AG04450 (cell line): ENCODE measurements at regions not wholly inside any gene's neighbourhood (a gene's known extent, or its start where the extent isn't known, plus 50 kb on each side); places are given as distances from the start of the nearest gene placed in this dataset.

Experiments used
- CTCF ChIA-PET: fragments of 300-600, 350-600 bp; formaldehyde crosslinking; extraction: SDS; loops from one replicate; lab custom pipeline; 2022; ENCODE audit warnings: antibody characterized with exemption, inconsistent platforms; lab: Charles Lee
- POLR2A ChIA-PET: fragments of 350-600 bp; formaldehyde crosslinking; extraction: SDS; loops from one replicate; lab custom pipeline; 2021; ENCODE audit warnings: antibody characterized with exemption, inconsistent platforms; lab: Yijun Ruan, JAX
- DNase-seq: peaks from one replicate; pipeline ENCODE4 v3.0.0-alpha.2; 2011; ENCODE audit warnings: low read depth, low spot score
- H3K27ac ChIP-seq: one replicate; pipeline ENCODE4 v1.5.1; 2012; ENCODE audit warnings: low read depth, low read length, control low read depth
- H3K27me3 ChIP-seq: one replicate; pipeline ENCODE4 v1.6.0; 2012; ENCODE audit warnings: low read length; ENCODE audit not compliant: control insufficient read depth, insufficient read depth
- H3K4me3 ChIP-seq: 2 replicates; pipeline ENCODE4 v1.5.1; 2011; ENCODE audit warnings: mild to moderate bottlenecking, low read depth, low read length, control low read depth
- H3K9me3 ChIP-seq: 2 replicates; pipeline ENCODE4 v1.5.1; 2012; ENCODE audit warnings: low read length; ENCODE audit not compliant: control insufficient read depth, insufficient read depth
- TF ChIP-seq, protein P1 (sequence below): IDR thresholded peaks from 2 replicates; pipeline ENCODE4 v1.5.1; 2011; ENCODE audit warnings: low read depth, low read length, control low read depth, inconsistent platforms

DNA sequence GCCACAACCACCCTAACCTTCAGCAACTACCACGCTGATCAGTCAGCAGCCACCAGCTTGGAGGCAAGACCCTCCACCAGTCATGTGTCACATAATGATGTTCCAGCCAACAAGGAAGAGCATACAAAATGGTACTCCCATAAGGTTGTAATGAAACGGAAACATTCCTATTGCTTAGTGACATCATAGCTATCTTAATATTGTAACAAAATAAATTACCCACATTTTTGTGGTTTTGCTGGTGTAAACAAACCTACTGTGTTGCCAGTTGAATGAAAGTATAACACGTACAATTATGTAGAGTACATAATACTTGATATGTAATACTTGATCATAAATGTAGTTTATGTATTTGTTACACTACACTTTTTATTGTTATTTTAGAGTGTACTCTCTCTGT lies 1363.2 kb upstream of the ADGRL4 start:
- no peak for DNase-seq

DNA sequence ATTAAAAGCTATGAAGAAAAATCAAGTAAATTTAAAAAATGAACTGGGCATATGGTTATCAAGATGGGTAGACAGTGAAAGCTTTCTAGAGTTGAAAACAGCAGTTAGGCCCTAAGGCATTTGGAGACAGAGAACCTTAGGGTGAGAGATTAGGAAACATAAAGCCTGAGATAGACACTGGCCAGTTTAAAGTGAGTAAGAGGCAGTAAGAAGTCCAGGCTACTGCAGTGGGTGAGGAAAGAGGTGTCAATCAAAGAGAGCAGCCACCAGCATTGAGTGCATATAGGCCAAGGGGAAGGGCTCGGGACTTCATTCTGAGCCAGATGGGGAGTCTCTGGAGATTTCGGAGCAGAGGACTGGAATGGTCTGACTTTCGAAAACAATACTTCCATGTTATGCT lies 1360.5 kb upstream of the ADGRL4 start:
- Histone ChIP-seq H3K9me3 (no peaks in the 10 kb centered on the region), H3K4me3 (no peak overlapping the region), H3K27ac (no peak overlapping the region), H3K27me3 (no peaks in the 10 kb centered on the region)
- ChIA-PET CTCF (no interaction called here), POLR2A (no interaction called here)
- no peak for DNase-seq
- TF ChIP-seq, protein P1, sequence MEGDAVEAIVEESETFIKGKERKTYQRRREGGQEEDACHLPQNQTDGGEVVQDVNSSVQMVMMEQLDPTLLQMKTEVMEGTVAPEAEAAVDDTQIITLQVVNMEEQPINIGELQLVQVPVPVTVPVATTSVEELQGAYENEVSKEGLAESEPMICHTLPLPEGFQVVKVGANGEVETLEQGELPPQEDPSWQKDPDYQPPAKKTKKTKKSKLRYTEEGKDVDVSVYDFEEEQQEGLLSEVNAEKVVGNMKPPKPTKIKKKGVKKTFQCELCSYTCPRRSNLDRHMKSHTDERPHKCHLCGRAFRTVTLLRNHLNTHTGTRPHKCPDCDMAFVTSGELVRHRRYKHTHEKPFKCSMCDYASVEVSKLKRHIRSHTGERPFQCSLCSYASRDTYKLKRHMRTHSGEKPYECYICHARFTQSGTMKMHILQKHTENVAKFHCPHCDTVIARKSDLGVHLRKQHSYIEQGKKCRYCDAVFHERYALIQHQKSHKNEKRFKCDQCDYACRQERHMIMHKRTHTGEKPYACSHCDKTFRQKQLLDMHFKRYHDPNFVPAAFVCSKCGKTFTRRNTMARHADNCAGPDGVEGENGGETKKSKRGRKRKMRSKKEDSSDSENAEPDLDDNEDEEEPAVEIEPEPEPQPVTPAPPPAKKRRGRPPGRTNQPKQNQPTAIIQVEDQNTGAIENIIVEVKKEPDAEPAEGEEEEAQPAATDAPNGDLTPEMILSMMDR: no peak

More for the DNA sequence above, 1363.2 kb upstream of the ADGRL4 start:
- no peak overlapping the region for H3K27ac ChIP-seq
- H3K9me3 ChIP-seq: no peaks in the 10 kb centered on the region
- H3K27me3 ChIP-seq: no peaks in the 10 kb centered on the region
- CTCF ChIA-PET: no interaction called here
- TF ChIP-seq, protein P1: no peak
- H3K4me3 ChIP-seq: no peak overlapping the region
- POLR2A ChIA-PET: no interaction called here

DNA sequence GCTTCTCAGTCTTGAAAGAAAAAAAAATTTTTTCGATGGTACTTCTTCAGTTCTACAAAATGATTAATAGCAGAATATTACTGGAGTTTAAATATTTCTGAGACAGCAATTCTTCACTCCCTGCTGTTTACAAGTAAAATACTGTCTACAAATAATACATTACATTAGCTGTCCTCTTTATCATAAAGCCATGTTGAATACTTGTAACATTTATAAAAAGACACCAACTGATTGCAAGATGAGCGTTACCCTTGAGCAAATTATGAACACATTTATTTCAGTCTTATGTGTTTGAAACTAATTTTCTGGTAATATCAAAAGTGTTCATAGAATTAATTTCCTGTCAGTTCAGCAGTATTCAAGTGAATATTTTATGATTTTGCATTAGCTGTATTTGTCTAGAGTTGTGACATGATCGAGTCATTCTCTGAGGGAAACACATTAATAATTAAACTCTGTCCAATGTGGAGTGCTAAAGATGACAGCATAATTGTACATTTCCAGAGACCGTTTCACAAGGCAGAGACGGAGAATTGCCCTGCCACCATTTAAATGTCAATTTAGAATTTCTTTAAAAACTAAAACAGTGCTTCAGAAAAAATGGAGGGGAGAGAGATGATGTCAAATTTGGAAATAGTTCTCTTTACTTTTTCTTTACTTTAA lies 1359.0 kb upstream of the ADGRL4 start:
- ChIA-PET POLR2A (no interaction called here), CTCF (no interaction called here)
- TF ChIP-seq, protein P1: no peak
- Histone ChIP-seq H3K27ac (no peak overlapping the region), H3K9me3 (no peaks in the 10 kb centered on the region), H3K27me3 (no peaks in the 10 kb centered on the region), H3K4me3 (no peak overlapping the region)
- no peak for DNase-seq

DNA sequence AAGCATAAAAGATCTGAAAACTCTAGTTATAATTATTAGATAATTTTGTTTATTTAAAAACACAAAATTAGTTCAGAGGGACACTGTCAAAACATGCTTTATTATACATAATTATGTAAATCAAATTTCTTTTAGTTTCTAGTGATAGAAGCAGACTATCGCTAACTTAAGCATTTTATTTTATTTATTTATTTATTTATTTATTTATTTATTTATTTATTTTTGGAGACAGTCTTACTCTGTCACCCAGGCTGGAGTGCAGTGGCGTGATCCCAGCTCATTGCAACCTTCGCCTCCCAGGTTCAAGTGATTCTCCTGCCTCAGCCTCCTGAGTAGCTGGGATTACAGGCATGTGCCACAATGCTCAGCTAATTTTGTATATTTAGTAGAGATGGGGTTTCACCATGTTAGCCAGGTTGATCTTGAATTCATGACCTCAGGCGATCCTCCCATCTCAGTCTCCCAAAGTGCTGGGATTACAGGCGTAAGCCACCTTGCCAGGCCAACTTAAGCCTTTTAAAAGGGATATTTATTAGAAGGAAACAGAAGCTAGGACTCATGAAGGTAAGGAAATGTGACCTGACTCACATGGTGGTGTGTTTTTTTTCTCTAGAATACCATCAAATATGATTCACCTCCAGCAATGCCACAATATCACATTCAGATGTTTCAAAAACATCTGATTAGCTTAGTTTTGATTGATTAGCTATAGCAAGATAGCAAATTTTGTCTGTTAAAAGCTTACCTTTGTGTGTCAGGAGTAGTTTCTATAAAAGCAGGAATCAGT lies 1357.4 kb upstream of the ADGRL4 start:
- no peak overlapping the region for H3K4me3 ChIP-seq
- H3K27ac ChIP-seq: no peak overlapping the region
- no peaks in the 10 kb centered on the region for H3K9me3 ChIP-seq
- no peaks in the 10 kb centered on the region for H3K27me3 ChIP-seq
- TF ChIP-seq, protein P1: no peak
- POLR2A ChIA-PET: no interaction called here
- DNase-seq: no peak
- CTCF ChIA-PET: no interaction called here

DNA sequence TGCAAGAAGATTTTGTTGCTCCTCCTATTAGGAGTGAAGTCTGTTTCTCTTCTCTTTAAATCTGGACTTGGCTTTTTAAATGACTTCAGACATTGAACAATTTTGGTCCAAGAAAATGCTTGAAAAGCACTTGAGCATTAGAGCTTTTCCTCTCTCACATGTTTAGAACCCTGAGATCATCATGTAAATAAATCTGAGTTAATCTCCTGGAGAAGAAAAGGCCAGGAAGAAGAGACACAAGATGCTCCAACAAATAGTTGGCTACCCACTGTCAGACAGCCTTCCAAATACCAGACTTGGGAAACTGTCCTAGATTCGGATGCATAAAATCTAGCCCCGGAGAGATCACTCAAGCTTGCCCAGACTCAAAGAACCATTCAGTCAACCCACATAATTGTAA lies 1353.1 kb upstream of the ADGRL4 start:
- POLR2A ChIA-PET: no interaction called here
- H3K9me3 ChIP-seq: no peaks in the 10 kb centered on the region
- no peak overlapping the region for H3K27ac ChIP-seq
- no peaks in the 10 kb centered on the region for H3K27me3 ChIP-seq
- CTCF ChIA-PET: no interaction called here
- DNase-seq: no peak
- H3K4me3 ChIP-seq: no peak overlapping the region
- TF ChIP-seq, protein P1: no peak
